Type B pancreatic cell (in vitro differentiated cells): ENCODE measurements at regions not wholly inside any gene's neighbourhood (a gene's known extent, or its start where the extent isn't known, plus 50 kb on each side); places are given as distances from the start of the nearest gene placed in this dataset.

Experiments
- DNase-seq: peaks from one replicate; pipeline ENCODE4 v3.0.0; 2021; ENCODE audit warnings: mixed read lengths; ENCODE audit not compliant: unreplicated experiment; ENCODE audit errors: extremely low spot score
- H3K27ac Mint-ChIP-seq: 2 replicates; pipeline ENCODE4 v1.8.0; 2021; ENCODE audit warnings: mild to moderate bottlenecking, mixed read lengths
- H3K27me3 Mint-ChIP-seq: 2 replicates; pipeline ENCODE4 v1.8.0; 2021; ENCODE audit warnings: mixed read lengths
- H3K36me3 Mint-ChIP-seq: 2 replicates; pipeline ENCODE4 v1.8.0; 2021; ENCODE audit warnings: mixed read lengths
- H3K4me1 Mint-ChIP-seq: one replicate; pipeline ENCODE4 v1.8.0; 2021; ENCODE audit warnings: mixed read lengths; ENCODE audit not compliant: unreplicated experiment
- H3K4me3 Mint-ChIP-seq: 2 replicates; pipeline ENCODE4 v1.8.0; 2021; ENCODE audit warnings: mild to moderate bottlenecking, mixed read lengths
- H3K9me3 Mint-ChIP-seq: 2 replicates; pipeline ENCODE4 v1.8.0; 2021; ENCODE audit warnings: mixed read lengths
- CTCF ChIP-seq: fragments of 200-600 bp; sonication (generic); conservative IDR thresholded peaks from 2 replicates; pipeline ENCODE4 v1.5.0; 2021; ENCODE audit warnings: antibody characterized with exemption, mild to moderate bottlenecking

DNA sequence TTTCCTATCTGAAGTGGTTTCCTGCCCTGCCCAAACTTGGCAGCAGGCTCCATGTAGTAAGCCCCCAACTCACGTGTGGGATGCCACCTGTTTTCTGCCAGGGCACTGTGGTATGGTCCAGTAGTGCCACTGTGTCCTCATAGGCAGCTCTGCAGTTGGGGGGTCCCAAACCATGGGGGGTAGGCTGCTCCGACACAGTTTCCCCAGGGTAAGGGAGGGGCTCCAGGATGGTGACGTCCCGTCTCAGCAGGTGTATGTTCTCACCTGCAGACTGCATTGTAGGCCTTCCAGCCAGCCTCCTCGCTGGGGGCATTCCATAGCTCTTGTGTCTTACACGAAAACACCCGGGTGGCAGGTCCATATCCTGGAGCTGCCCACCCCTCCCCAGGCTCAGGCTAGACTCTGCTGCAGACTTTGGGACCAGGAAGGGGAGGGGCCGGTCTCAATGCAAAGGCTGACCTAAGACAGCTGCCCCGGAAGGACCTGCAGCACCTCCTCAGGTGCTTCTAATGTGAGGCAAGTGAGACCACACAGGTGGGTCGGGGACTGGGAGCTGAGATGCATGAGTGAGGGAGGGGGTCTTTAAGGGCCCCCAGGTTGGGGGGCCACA, 330.5 kb upstream of the IRX4 start:
- Mint-ChIP-seq H3K4me1 (peaks cover 11% of the 10 kb centered on the region), H3K27me3 (peaks cover 25% of the 10 kb centered on the region)

DNA sequence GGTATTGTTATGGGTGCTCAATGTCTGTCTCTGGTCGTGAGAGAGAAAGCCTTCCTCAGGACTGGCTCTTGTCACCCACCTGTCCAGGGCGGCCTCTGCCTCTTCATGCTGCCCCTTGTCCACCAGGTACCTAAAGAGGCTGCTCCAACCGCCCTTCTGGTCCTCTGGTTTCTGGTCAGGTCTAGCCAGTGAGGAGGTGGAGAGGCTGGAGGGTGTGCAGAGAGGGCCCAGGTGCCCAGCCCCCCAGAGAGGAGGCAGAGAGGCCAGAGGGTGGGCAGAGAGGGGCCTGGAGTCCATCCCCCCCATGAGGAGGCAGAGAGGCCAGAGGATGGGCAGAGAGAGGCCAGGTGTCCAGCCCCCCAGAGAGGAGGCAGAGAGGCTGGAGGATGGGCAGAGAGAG, 329.8 kb upstream of the IRX4 start:
- peak overlapping the region; percentile 29 for H3K27ac Mint-ChIP-seq
- peaks cover 29% of the 10 kb centered on the region for H3K27me3 Mint-ChIP-seq
- DNase-seq, result no peak
- TF ChIP-seq CTCF, result no peak
- no peaks in the 10 kb centered on the region for H3K9me3 Mint-ChIP-seq
- H3K36me3 Mint-ChIP-seq, result no peaks in the 10 kb centered on the region
- peaks cover 11% of the 10 kb centered on the region for H3K4me1 Mint-ChIP-seq
- H3K4me3 Mint-ChIP-seq, result no peak overlapping the region

More for the DNA sequence above, 330.5 kb upstream of the IRX4 start:
- Mint-ChIP-seq H3K9me3 (no peaks in the 10 kb centered on the region), H3K36me3 (no peaks in the 10 kb centered on the region), H3K27ac (no peak overlapping the region), H3K4me3 (no peak overlapping the region)
- TF ChIP-seq CTCF, result no peak
- no peak for DNase-seq

DNA sequence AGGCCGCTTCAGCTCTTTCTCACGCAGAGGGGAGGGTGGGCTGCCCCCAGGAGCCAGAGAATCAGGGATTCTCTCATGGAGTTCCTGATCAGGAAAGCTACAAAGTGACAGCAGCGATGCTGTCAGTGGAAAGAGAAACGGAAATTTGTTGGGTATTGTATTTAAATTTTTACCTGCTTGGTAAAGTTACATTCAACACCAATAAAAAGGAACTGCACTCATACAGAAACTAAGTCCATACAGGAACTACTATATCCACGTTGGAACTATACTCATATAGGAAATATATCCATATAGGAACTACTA, 325.5 kb upstream of the IRX4 start:
- H3K9me3 Mint-ChIP-seq, result no peaks in the 10 kb centered on the region
- no peak overlapping the region for H3K27ac Mint-ChIP-seq
- no peak overlapping the region for H3K4me3 Mint-ChIP-seq
- no peaks in the 10 kb centered on the region for H3K36me3 Mint-ChIP-seq
- H3K27me3 Mint-ChIP-seq, result peaks cover 23% of the 10 kb centered on the region
- no peak for TF ChIP-seq CTCF
- DNase-seq, result no peak
- H3K4me1 Mint-ChIP-seq, result no peaks in the 10 kb centered on the region

GRCh38 chr5:2207416-2208238, 324.9 kb upstream of the IRX4 start:
- peaks cover 23% of the 10 kb centered on the region for H3K27me3 Mint-ChIP-seq
- no peaks in the 10 kb centered on the region for H3K4me1 Mint-ChIP-seq
- H3K36me3 Mint-ChIP-seq, result no peaks in the 10 kb centered on the region
- H3K4me3 Mint-ChIP-seq, result no peak overlapping the region
- no peaks in the 10 kb centered on the region for H3K9me3 Mint-ChIP-seq
- peak; percentile 77 for DNase-seq
- H3K27ac Mint-ChIP-seq, result no peak overlapping the region
- TF ChIP-seq CTCF, result peak; percentile 76

DNA sequence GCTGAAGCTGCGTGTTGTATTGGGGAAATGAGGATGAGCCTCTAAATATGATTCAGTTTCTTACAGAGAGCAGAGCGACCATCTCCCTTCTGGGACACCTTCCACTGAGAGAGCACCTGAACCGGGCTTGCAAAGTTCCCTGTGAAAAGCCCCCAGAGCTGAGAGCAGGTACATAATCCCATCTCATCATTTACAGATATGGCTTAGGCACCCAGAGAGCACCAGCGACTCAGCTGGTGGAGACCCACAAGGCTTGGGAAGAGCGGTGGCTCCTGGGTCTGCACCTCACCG, 324.3 kb upstream of the IRX4 start:
- DNase-seq, result no peak
- Mint-ChIP-seq H3K27me3 (peaks cover 20% of the 10 kb centered on the region), H3K9me3 (no peaks in the 10 kb centered on the region), H3K4me3 (no peak overlapping the region), H3K4me1 (no peaks in the 10 kb centered on the region), H3K27ac (no peak overlapping the region), H3K36me3 (no peaks in the 10 kb centered on the region)
- no peak for TF ChIP-seq CTCF
